H1 (cell line): ENCODE measurements at regions not wholly inside any gene's neighbourhood (a gene's known extent, or its start where the extent isn't known, plus 50 kb on each side); places are given as distances from the start of the nearest gene placed in this dataset.

ENCODE experiments used
- BRCA1 ChIP-seq: IDR thresholded peaks from 2 replicates; pipeline ENCODE4 v1.6.1; 2012; ENCODE audit warnings: low read depth, low read length, improper control_type of control experiment
- CREB1 ChIP-seq: IDR thresholded peaks from 2 replicates; pipeline ENCODE4 v1.6.1; 2012; ENCODE audit warnings: inconsistent platforms
- EZH2 ChIP-seq: fragments of 200-600 bp; sonication (generic); IDR thresholded peaks from 2 replicates; pipeline ENCODE4 v1.7.1; 2012; ENCODE audit warnings: low read depth, mild to moderate bottlenecking, moderate library complexity, low read length, inconsistent platforms; ENCODE audit not compliant: severe bottlenecking
- HDAC2 ChIP-seq, 2 experiments: fragments of 300-600 bp in 1 of 2; sonication (generic) in 1 of 2; IDR thresholded peaks; 2 replicates each; pipeline ENCODE4 v1.6.1; 2011 to 2012; ENCODE audit warnings: low read depth in 2 of 2, low read length in 2 of 2, mild to moderate bottlenecking in 2 of 2, moderate library complexity in 2 of 2, borderline replicate concordance in 1 of 2, inconsistent platforms in 1 of 2
- JUN ChIP-seq: IDR thresholded peaks from 2 replicates; pipeline ENCODE4 v1.6.1; 2011; ENCODE audit warnings: low read depth, mild to moderate bottlenecking, improper control_type of control experiment, low read length
- JUND ChIP-seq: IDR thresholded peaks from 2 replicates; pipeline ENCODE4 v1.6.1; 2011; ENCODE audit warnings: mild to moderate bottlenecking, improper control_type of control experiment, low read length
- POLR2A ChIP-seq, 2 experiments: IDR thresholded peaks; 1 replicate in 1 of 2; 2 replicates in 1 of 2; pipeline ENCODE4 v1.6.1; 2011; ENCODE audit warnings: low read depth in 2 of 2, low read length in 2 of 2, mild to moderate bottlenecking in 2 of 2; ENCODE audit errors: control extremely low read depth in 1 of 2
- POLR2AphosphoS5 ChIP-seq: IDR thresholded peaks from 2 replicates; pipeline ENCODE4 v1.6.1; 2011; ENCODE audit warnings: low read depth, low read length
- RFX5 ChIP-seq: IDR thresholded peaks from 2 replicates; pipeline ENCODE4 v1.6.1; 2011; ENCODE audit warnings: low read depth, low read length, improper control_type of control experiment, borderline replicate concordance
- TAF1 ChIP-seq: IDR thresholded peaks from 2 replicates; pipeline ENCODE4 v1.6.1; 2011; ENCODE audit warnings: mild to moderate bottlenecking, low read depth, low read length
- TEAD4 ChIP-seq: IDR thresholded peaks from 2 replicates; pipeline ENCODE4 v1.6.1; 2012; ENCODE audit warnings: low read depth, low read length, inconsistent platforms, mixed read lengths
- TF ChIP-seq, protein P1 (sequence below), 3 experiments: IDR thresholded peaks; 1 replicate in 2 of 3; 2 replicates in 1 of 3; pipeline versions ENCODE4 v1.5.1 to v1.6.1; 2011; ENCODE audit warnings: low read length in 3 of 3, mild to moderate bottlenecking in 3 of 3, inconsistent platforms in 2 of 3, low read depth in 1 of 3, moderate library complexity in 1 of 3; ENCODE audit not compliant: insufficient read depth in 1 of 3; ENCODE audit errors: control extremely low read depth in 1 of 3
- TF ChIP-seq, protein P2 (sequence below): IDR thresholded peaks from 2 replicates; pipeline ENCODE4 v1.6.1; 2011; ENCODE audit warnings: low read depth, mild to moderate bottlenecking, low read length; ENCODE audit not compliant: insufficient read depth
- TF ChIP-seq, protein P3 (sequence below): IDR thresholded peaks from 2 replicates; pipeline ENCODE4 v1.6.1; 2012; ENCODE audit warnings: inconsistent platforms

DNA sequence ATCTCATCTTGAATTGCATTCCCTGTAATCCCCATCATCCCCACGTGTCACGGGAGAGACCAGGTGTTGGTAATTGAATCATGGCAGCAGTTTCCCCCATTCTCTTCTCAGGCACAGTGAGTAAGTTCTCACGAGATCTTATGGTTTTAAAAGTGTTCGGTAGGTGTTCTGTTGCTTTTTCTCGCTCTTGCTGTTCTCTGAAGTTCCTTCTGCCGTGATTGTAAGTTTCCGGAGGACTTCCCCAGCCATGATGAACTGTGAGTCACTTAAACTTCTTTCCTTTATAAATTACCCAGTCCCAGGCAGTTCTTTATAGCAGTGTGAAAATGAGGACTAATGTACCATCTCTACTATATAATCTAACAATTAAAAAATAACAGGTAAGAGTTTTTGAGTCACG lies 409.9 kb upstream of the NRXN1 start:
- TF ChIP-seq, protein P1, sequence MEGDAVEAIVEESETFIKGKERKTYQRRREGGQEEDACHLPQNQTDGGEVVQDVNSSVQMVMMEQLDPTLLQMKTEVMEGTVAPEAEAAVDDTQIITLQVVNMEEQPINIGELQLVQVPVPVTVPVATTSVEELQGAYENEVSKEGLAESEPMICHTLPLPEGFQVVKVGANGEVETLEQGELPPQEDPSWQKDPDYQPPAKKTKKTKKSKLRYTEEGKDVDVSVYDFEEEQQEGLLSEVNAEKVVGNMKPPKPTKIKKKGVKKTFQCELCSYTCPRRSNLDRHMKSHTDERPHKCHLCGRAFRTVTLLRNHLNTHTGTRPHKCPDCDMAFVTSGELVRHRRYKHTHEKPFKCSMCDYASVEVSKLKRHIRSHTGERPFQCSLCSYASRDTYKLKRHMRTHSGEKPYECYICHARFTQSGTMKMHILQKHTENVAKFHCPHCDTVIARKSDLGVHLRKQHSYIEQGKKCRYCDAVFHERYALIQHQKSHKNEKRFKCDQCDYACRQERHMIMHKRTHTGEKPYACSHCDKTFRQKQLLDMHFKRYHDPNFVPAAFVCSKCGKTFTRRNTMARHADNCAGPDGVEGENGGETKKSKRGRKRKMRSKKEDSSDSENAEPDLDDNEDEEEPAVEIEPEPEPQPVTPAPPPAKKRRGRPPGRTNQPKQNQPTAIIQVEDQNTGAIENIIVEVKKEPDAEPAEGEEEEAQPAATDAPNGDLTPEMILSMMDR (IDR thresholded peaks at IDR 0.05; ENCODE audit: control extremely low read depth in 1 of 3, insufficient read depth in 1 of 3, low read depth in 1 of 3, low read length in 3 of 3): no peak
- TF ChIP-seq, protein P2, sequence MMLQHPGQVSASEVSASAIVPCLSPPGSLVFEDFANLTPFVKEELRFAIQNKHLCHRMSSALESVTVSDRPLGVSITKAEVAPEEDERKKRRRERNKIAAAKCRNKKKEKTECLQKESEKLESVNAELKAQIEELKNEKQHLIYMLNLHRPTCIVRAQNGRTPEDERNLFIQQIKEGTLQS: no peak
- TF ChIP-seq POLR2A (IDR thresholded peaks at IDR 0.05; ENCODE audit: control extremely low read depth in 1 of 2, low read depth in 2 of 2, low read length in 2 of 2) (no peak), TEAD4 (no peak), CREB1 (no peak), JUND (no peak), HDAC2 (IDR thresholded peaks at IDR 0.05; ENCODE audit: borderline replicate concordance in 1 of 2, low read depth in 2 of 2, low read length in 2 of 2) (no peak), EZH2 (no peak), POLR2AphosphoS5 (no peak), JUN (no peak), BRCA1 (no peak), RFX5 (no peak), TAF1 (no peak)
- TF ChIP-seq, protein P3, sequence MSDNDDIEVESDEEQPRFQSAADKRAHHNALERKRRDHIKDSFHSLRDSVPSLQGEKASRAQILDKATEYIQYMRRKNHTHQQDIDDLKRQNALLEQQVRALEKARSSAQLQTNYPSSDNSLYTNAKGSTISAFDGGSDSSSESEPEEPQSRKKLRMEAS: no peak
